ENCODE measurements at regions not wholly inside any gene's neighbourhood (a gene's known extent, or its start where the extent isn't known, plus 50 kb on each side); places are given as distances from the start of the nearest gene placed in this dataset.

GRCh38 chr21:38878379-38879179 is 72.8 kb downstream of the ETS2 start:
- Histone ChIP-seq H3K27me3 (ENCODE audit: control insufficient read depth, insufficient read depth, low read length) (no peaks in the 10 kb centered on the region), H3K9ac (ENCODE audit: low read length in 3 of 3) (no peak overlapping the region), H3K9me3 (ENCODE audit: control insufficient read depth in 2 of 3, insufficient read depth in 1 of 3, low read length in 3 of 3) (peaks cover 0 to 8% (median 1%) of the 10 kb centered on the region in 3 donors), H3K4me1 (ENCODE audit: control insufficient read depth in 2 of 3, insufficient read depth in 2 of 3, low read depth in 1 of 3, low read length in 3 of 3) (no peaks in the 10 kb centered on the region), H3K36me3 (ENCODE audit: control insufficient read depth in 2 of 3, insufficient read depth in 3 of 3, low read length in 3 of 3) (no peaks in the 10 kb centered on the region), H3K4me3 (ENCODE audit: low read length in 3 of 3) (no peak overlapping the region), H3K27ac (ENCODE audit: low read depth in 2 of 2, low read length in 2 of 2) (no peak overlapping the region)
- FAIRE-seq (no peak), DNase-seq (no peak)
- no peak for TF ChIP-seq CTCF (IDR thresholded peaks at IDR 0.05; ENCODE audit: borderline replicate concordance, extremely low read depth, insufficient read depth)
- intact Hi-C loops (cut with DNase I): no loop called here

GRCh38 chr21:38875694-38876492 is 70.2 kb downstream of the ETS2 start:
- no peaks in the 10 kb centered on the region for H3K36me3 ChIP-seq (ENCODE audit: control insufficient read depth in 2 of 3, insufficient read depth in 3 of 3, low read length in 3 of 3)
- H3K9ac ChIP-seq (ENCODE audit: low read length in 3 of 3): no peak overlapping the region
- H3K9me3 ChIP-seq (ENCODE audit: control insufficient read depth in 2 of 3, insufficient read depth in 1 of 3, low read length in 3 of 3): peaks cover 0 to 4% (median 0%) of the 10 kb centered on the region in 3 donors
- H3K4me3 ChIP-seq (ENCODE audit: low read length in 3 of 3): no peak overlapping the region
- intact Hi-C loops (cut with DNase I): no loop called here
- FAIRE-seq: no peak
- TF ChIP-seq CTCF (IDR thresholded peaks at IDR 0.05; ENCODE audit: borderline replicate concordance, extremely low read depth, insufficient read depth): no peak
- no peaks in the 10 kb centered on the region for H3K4me1 ChIP-seq (ENCODE audit: control insufficient read depth in 2 of 3, insufficient read depth in 2 of 3, low read depth in 1 of 3, low read length in 3 of 3)
- no peak overlapping the region for H3K27ac ChIP-seq (ENCODE audit: low read depth in 2 of 2, low read length in 2 of 2)
- H3K27me3 ChIP-seq (ENCODE audit: control insufficient read depth, insufficient read depth, low read length): no peaks in the 10 kb centered on the region
- no peak for DNase-seq

Data from kidney (tissue), 13 donors.